Retinal pigment epithelial cell (primary cell): ENCODE measurements at regions not wholly inside any gene's neighbourhood (a gene's known extent, or its start where the extent isn't known, plus 50 kb on each side); places are given as distances from the start of the nearest gene placed in this dataset.
A peak's percentile ranks its signal among the peaks of the same experiment; 100 is the strongest.
"Not testable (repeated sequence)": the region's sequence is repeated elsewhere in the genome, so short reads cannot be mapped to it uniquely, and the experiment has no call there.

Source experiments
- DNase-seq: peaks from one replicate; pipeline ENCODE4 v3.0.0-alpha.2; 2010; ENCODE audit warnings: low read depth
- H3K4me3 ChIP-seq: 2 replicates; pipeline ENCODE4 v1.5.1; 2011; ENCODE audit warnings: mild to moderate bottlenecking, low read length, control low read depth, moderate library complexity
- TF ChIP-seq, protein P1 (sequence below): conservative IDR thresholded peaks from 2 replicates; pipeline ENCODE4 v1.5.1; 2011; ENCODE audit warnings: low read depth, low read length, control low read depth, inconsistent platforms

DNA sequence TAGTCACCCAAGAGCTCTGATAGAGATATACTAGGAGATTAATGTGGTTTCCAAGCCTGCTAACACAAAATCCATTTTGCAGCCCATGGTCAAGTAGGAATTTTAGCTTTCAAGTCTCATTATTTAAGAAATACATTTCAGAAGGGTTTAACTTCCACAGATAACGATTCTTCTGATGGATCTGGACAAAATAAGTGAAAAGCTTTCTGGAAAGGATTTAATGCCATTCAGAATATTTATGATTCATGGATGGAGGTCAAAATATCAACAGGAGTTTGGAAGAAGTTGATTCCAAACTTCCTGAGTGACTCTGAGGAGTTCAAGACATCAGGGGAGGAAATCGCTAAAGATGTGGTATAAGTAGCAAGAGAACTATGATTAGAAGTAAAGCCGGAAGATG, 214.6 kb downstream of the ATXN7L3B start:
- TF ChIP-seq, protein P1, sequence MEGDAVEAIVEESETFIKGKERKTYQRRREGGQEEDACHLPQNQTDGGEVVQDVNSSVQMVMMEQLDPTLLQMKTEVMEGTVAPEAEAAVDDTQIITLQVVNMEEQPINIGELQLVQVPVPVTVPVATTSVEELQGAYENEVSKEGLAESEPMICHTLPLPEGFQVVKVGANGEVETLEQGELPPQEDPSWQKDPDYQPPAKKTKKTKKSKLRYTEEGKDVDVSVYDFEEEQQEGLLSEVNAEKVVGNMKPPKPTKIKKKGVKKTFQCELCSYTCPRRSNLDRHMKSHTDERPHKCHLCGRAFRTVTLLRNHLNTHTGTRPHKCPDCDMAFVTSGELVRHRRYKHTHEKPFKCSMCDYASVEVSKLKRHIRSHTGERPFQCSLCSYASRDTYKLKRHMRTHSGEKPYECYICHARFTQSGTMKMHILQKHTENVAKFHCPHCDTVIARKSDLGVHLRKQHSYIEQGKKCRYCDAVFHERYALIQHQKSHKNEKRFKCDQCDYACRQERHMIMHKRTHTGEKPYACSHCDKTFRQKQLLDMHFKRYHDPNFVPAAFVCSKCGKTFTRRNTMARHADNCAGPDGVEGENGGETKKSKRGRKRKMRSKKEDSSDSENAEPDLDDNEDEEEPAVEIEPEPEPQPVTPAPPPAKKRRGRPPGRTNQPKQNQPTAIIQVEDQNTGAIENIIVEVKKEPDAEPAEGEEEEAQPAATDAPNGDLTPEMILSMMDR: no peak
- H3K4me3 ChIP-seq: no peak overlapping the region
- DNase-seq: no peak

GRCh38 chr12:74770552-74770951, 232.9 kb downstream of the ATXN7L3B start:
- TF ChIP-seq, protein P1: no peak
- no peak overlapping the region for H3K4me3 ChIP-seq
- DNase-seq: no peak

GRCh38 chr12:74775276-74775675, 237.6 kb downstream of the ATXN7L3B start:
- no peak overlapping the region for H3K4me3 ChIP-seq
- DNase-seq: no peak
- TF ChIP-seq, protein P1: no peak

DNA sequence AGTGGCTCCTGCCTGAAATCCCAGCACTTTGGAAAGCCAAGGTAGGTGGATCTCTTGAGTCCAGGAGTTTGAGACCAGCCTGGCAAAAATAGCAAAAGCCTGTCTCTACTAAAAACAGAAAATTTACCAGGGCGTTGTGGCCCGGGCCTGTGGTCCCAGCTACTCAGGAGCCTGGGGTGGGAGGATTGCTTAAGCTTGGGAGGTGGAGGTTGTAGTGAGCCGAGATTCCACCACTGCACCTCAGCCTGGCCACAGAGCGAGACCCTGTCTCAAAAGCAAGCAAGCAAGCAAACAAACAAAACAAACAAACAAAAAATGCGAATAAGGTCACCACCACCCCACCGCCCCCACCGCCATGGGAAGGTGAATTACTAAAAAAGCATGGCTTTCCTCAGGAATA, 238.7 kb downstream of the ATXN7L3B start:
- TF ChIP-seq, protein P1: no peak
- H3K4me3 ChIP-seq: no peak overlapping the region
- DNase-seq: no peak

DNA sequence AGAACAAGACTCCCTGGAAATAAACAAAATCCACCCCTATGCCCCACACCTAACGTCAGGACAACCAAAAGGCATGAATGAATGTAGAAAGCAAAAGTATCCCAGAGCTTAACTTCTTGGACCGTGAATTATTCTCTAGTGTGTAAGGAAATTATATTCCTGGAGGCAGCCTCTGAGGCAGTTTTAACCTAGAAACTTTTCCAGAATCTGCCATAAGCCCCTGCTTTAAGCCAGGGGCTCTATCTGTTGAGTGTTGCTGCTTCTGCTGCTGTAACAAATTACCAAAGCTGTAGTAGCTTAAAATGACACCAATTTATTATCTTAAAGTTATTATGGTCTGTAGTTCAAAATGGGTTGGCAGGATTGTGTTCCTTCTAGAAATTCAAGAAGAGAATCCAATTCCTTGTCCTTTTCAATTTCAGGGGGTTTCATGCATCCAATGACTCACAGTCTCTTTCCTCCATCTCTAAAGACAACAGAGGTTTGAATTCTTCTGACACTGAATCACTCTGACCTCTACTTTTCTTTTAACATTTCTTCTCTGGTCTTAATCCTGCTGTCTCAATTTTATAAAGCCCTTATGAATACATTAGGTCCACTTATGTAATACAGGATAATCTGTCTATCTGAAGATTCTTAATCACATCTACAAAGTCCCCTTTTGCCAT, 242.7 kb downstream of the ATXN7L3B start:
- DNase-seq: peak; percentile 42
- H3K4me3 ChIP-seq: no peak overlapping the region
- TF ChIP-seq, protein P1: no peak

GRCh38 chr12:74780850-74781241, 243.2 kb downstream of the ATXN7L3B start:
- peak; percentile 25 for DNase-seq
- not testable (repeated sequence) for H3K4me3 ChIP-seq

DNA sequence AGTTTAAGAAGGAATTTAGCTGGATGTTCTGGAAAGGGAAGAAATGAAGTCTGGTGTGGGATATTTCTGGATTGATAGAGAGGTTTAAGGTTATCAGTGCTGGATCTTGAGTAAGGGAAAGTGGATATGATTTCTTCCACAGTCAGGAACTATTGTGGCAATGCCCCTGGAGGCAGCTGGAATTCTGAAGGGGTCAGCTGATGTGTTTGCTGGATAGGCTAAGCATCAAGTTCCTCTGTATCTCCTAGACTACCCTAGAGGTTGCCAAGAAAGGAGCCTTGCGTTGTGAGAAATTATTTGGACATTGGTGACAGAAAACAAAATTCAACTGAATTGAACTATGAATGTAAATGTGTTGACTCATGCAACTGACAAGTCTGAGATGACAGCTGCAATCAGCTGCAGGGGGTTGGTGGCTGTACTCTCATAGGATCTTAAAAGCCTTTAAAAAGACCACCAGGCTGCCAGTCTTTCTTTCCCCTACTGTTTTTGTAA, 244.4 kb downstream of the ATXN7L3B start:
- DNase-seq: no peak
- H3K4me3 ChIP-seq: no peak overlapping the region
- TF ChIP-seq, protein P1: no peak
